Pancreas (tissue), 10 donors: ENCODE measurements at regions not wholly inside any gene's neighbourhood (a gene's known extent, or its start where the extent isn't known, plus 50 kb on each side); places are given as distances from the start of the nearest gene placed in this dataset.

ENCODE experiments used
- ATAC-seq, 4 donors: fragments of 200-7000 bp; cut with Tn5 transposase; one replicate each; pipeline versions ENCODE4 v1.8.0 to v1.9.1; 2020; ENCODE audit warnings: mild to moderate bottlenecking in 4 of 4, moderate library complexity in 4 of 4
- DNase-seq, 6 donors: peaks; one replicate each; pipeline ENCODE4 v3.0.0-alpha.2; 2020
- FAIRE-seq: peaks from 2 replicates; lab custom pipeline; 2012; peaks lifted over from hg19 to GRCh38; lab: Jason Lieb, UNC
- H3K27ac ChIP-seq, 4 donors: fragments of 200-600 bp; sonication (generic); 1 replicate in 3 of 4; 2 replicates in 1 of 4; pipeline versions ENCODE4 v1.5.0 to v1.8.0; 2020
- H3K27me3 ChIP-seq, 4 donors: fragments of 200-600 bp; one replicate each; pipeline ENCODE4 v1.8.0; 2021
- H3K36me3 ChIP-seq, 3 donors: fragments of 200-600 bp; sonication (generic) in 1 of 3; one replicate each; pipeline versions ENCODE4 v1.5.0 to v1.8.0; 2020 to 2021
- H3K4me1 ChIP-seq, 3 donors: fragments of 200-600 bp; one replicate each; pipeline ENCODE4 v1.8.0; 2021
- H3K4me3 ChIP-seq, 4 donors: fragments of 200-600 bp; sonication (generic) in 2 of 4; one replicate each; pipeline versions ENCODE4 v1.5.0 to v1.8.0; 2020 to 2021
- H3K9me3 ChIP-seq, 4 donors: fragments of 200-600 bp; one replicate each; pipeline ENCODE4 v1.8.0; 2021
- WGBS, 2 donors: extraction: QIAGEN DNeasy Blood & Tissue Kit; methylation state at CpG; one replicate each; pipeline ENCODE4 v1.1.7; 2013; 5-methylcytosine and 5-hydroxymethylcytosine counted together
- intact Hi-C, 3 donors: fragments of 100-400 bp; cut with DNase I; formaldehyde crosslinking; loops; one replicate each; pipeline versions ENCODE4 v1.11.1 to v1.14.2; 2022
- TF ChIP-seq, protein P1 (sequence below), 4 donors: fragments of 200-600 bp; sonication (generic) in 3 of 4; IDR thresholded peaks; one replicate each; pipeline versions ENCODE4 v1.5.0 to v1.8.0; 2021; ENCODE audit warnings: antibody characterized with exemption in 4 of 4
- donor health status: healthy with polysubstance abuse.
- donor health status: DM: no; HTN: no; CAD: no; lungs with moderate emphysema.
- donor health status: DM: no; HTN: no; CAD: no.
- donor health status: control.
- donor health status: control.
- donor health status: Bipolar disorder and iron deficiency.
- donor health status: DM: yes; HTN: yes; CAD: no.
- donor health status: DM: no; HTN: no; CAD: no.
- donor health status: DM: no; HTN: no; CAD: no.
- donor health status: DM: yes; HTN: yes; CAD: no.

DNA sequence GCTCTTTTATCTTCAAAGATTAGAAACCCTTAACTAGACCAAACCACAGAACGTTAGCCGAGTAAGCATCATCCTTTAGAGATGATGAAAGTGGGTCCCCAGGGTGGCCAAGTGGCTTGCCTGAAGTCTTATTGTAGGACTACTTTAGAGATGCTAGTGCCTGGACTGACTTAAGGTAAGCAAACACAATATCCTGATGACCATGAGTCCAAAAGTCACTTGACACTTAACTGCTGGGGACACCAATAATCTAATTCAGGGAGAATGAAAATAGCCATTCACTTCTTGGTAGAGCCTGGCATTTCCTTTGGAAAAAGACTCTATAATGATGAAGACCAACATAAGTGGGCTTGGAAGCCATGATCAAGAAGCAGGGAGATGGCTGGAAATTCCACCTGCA is 225.3 kb upstream of the IRF2BP2 start:
- H3K4me1 ChIP-seq: peaks cover 0 to 11% (median 0%) of the 10 kb centered on the region in 3 donors
- ATAC-seq (no peak), FAIRE-seq (no peak), DNase-seq (no peak)
- H3K36me3 ChIP-seq: no peaks in the 10 kb centered on the region
- H3K9me3 ChIP-seq: no peaks in the 10 kb centered on the region
- intact Hi-C loops: no loop called here
- 45 to 55% methylated on average over 2 of the region's 2 CpGs for WGBS, 2 donors
- H3K27ac ChIP-seq: no peak overlapping the region
- TF ChIP-seq, protein P1, sequence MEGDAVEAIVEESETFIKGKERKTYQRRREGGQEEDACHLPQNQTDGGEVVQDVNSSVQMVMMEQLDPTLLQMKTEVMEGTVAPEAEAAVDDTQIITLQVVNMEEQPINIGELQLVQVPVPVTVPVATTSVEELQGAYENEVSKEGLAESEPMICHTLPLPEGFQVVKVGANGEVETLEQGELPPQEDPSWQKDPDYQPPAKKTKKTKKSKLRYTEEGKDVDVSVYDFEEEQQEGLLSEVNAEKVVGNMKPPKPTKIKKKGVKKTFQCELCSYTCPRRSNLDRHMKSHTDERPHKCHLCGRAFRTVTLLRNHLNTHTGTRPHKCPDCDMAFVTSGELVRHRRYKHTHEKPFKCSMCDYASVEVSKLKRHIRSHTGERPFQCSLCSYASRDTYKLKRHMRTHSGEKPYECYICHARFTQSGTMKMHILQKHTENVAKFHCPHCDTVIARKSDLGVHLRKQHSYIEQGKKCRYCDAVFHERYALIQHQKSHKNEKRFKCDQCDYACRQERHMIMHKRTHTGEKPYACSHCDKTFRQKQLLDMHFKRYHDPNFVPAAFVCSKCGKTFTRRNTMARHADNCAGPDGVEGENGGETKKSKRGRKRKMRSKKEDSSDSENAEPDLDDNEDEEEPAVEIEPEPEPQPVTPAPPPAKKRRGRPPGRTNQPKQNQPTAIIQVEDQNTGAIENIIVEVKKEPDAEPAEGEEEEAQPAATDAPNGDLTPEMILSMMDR (IDR thresholded peaks at IDR 0.05): no peak
- H3K27me3 ChIP-seq: no peaks in the 10 kb centered on the region
- H3K4me3 ChIP-seq: no peak overlapping the region

DNA sequence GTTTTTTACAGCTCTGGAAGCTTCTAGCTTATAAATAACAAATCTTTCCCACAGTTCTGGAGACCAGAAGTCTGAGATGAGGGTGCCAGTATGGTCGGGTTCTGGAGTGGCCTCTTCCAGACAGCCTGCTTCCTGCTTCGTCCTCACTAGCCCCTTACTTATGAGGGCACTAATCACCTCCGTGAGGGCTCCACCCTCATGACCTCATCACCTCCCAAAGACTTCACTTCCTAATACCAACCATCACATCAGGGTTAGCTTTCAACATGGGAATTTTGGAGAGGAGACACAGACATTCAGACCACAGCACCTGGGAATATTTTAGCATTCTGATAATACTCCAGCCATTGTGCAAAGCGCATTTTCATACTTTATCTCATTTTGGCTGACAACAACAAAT is 223.7 kb upstream of the IRF2BP2 start:
- FAIRE-seq: no peak
- 91 to 96% methylated on average over 4 of the region's 4 CpGs for WGBS, 2 donors
- no peaks in the 10 kb centered on the region for H3K36me3 ChIP-seq
- H3K9me3 ChIP-seq: no peaks in the 10 kb centered on the region
- H3K27ac ChIP-seq: no peak overlapping the region
- no peak for DNase-seq
- intact Hi-C loops: no loop called here
- no peak for ATAC-seq
- H3K4me1 ChIP-seq: peaks cover 0 to 11% (median 0%) of the 10 kb centered on the region in 3 donors
- TF ChIP-seq, protein P1 (IDR thresholded peaks at IDR 0.05): no peak
- no peak overlapping the region for H3K4me3 ChIP-seq
- no peaks in the 10 kb centered on the region for H3K27me3 ChIP-seq

DNA sequence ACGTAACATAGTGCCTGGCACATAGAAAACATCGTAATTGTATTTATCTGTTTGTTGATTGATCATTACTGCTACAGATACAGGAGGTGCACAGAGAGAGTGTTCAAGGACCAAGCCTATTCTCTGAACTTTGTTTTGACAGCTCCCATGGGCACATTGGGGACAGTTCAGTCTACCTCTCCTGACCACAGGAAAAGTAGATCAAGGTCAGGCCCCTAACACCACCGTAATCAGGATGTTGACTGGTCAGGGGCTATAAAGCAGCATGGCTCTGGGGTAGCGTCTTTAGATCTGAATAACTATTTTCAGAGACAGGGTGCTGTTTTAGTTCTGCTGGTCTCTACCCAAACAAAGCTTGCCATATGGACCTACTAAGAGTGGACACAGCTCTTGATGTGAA is 223.1 kb upstream of the IRF2BP2 start:
- H3K27ac ChIP-seq: no peak overlapping the region
- H3K27me3 ChIP-seq: no peaks in the 10 kb centered on the region
- TF ChIP-seq, protein P1 (IDR thresholded peaks at IDR 0.05): no peak
- no peak overlapping the region for H3K4me3 ChIP-seq
- FAIRE-seq (no peak), DNase-seq (no peak), ATAC-seq (no peak)
- H3K9me3 ChIP-seq: no peaks in the 10 kb centered on the region
- peaks cover 0 to 11% (median 0%) of the 10 kb centered on the region in 3 donors for H3K4me1 ChIP-seq
- H3K36me3 ChIP-seq: no peaks in the 10 kb centered on the region
- WGBS, 2 donors: 87 to 92% methylated on average over 4 of the region's 4 CpGs
- intact Hi-C loops: no loop called here

DNA sequence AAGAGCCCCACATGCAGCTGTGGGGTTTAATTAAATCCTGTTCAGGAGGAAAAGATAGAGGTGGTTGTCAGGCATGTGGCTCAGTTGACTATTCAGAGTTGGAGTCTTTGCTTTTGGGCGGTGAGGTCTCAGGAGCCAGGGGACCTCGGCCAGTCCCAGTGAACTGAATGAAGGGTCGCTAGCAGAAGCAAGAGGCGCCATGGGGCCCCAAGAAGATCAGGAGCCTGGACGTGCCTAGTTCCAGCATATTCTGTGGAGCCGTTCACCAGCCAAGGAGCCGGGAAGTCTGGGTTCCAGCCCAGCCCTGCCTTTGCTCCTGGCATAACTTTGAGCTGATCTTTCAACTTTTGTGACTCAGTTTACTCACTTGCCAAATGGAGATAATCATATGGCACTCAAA is 217.7 kb upstream of the IRF2BP2 start:
- Histone ChIP-seq H3K4me3 (no peak overlapping the region), H3K27ac (no peak overlapping the region), H3K4me1 (peaks cover 0 to 3% (median 0%) of the 10 kb centered on the region in 3 donors), H3K36me3 (no peaks in the 10 kb centered on the region), H3K27me3 (no peaks in the 10 kb centered on the region), H3K9me3 (no peaks in the 10 kb centered on the region)
- TF ChIP-seq, protein P1 (IDR thresholded peaks at IDR 0.05): no peak
- DNase-seq: no peak
- 92 to 95% methylated on average over 7 of the region's 7 CpGs for WGBS, 2 donors
- intact Hi-C loops: loop anchor here in 1 of 3 donors (10.0 kb wide), 1 partner anchor 63 kb away; no protein-coding TSS in a partner anchor
- no peak for FAIRE-seq
- no peak for ATAC-seq

DNA sequence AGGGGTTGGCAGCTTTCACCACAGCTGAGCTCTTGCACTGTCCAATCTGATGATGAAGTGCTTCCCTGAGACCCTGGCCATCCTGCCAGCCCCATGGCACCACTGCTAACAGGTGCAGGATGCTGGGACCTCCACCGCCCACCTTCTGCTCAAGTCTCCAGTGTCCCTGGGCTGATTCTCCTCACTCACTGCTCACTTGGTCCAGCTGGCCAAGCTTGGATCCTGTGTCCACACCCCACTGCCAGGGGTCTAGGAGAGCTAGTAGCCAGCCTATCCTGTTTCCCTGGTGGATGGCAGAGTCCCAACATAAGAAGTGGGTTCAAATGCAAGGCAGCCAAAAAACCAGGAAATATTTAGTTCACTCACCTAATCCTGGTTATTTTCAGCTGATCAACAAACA is 217.2 kb upstream of the IRF2BP2 start:
- 89 to 100% methylated on average over 1 of the region's 1 CpG for WGBS, 2 donors
- Histone ChIP-seq H3K27ac (no peak overlapping the region), H3K9me3 (no peaks in the 10 kb centered on the region), H3K27me3 (no peaks in the 10 kb centered on the region), H3K4me1 (peaks cover 0 to 3% (median 0%) of the 10 kb centered on the region in 3 donors), H3K36me3 (no peaks in the 10 kb centered on the region), H3K4me3 (no peak overlapping the region)
- ATAC-seq: no peak
- no peak for FAIRE-seq
- no peak for DNase-seq
- TF ChIP-seq, protein P1 (IDR thresholded peaks at IDR 0.05): no peak
- intact Hi-C loops: loop anchor here in 1 of 3 donors (10.0 kb wide), 1 partner anchor 62 kb away; no protein-coding TSS in a partner anchor
